ENCODE measurements at regions not wholly inside any gene's neighbourhood (a gene's known extent, or its start where the extent isn't known, plus 50 kb on each side); places are given as distances from the start of the nearest gene placed in this dataset.

DNA sequence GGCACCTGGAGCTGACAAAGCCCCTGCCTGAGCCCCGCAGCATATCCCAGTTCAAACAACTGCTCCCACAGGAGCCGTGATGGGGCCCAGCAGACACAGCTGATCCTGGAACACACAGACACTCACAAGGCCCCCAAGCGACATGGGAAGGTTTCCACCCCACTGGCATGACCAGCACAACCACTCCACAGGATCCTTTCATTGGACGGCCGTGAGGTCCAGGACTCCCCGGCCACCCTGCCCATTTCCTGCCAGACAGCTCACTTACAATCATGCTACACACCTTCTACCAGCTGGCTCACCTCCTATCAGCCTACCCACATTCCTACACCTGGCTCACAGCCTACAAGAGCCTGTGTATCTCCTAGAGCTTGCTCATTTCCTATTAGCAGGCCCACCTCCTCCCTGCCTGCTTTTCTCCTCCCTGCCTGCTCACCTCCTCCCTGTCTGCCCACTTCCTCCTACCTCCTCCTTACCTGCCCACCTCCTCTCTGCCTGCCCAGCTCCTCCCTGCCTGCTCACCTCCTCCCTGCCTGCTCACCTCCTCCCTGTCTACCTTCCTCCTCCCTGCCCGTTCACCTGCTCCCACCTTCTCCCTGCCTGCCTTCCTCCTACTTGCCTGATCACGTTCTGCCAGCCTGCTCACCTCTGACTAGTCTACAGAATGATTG is 73.9 kb downstream of the MATN1 start:
- no peaks in the 10 kb centered on the region for H3K27me3 ChIP-seq
- no peak overlapping the region for H3K4me3 ChIP-seq (ENCODE audit: low read depth, low read length)
- H3K36me3 ChIP-seq = no peaks in the 10 kb centered on the region
- H3K9me3 ChIP-seq = no peaks in the 10 kb centered on the region
- DNase-seq = no peak
- TF ChIP-seq CTCF (IDR thresholded peaks at IDR 0.05; ENCODE audit: low read depth, low read length) = no peak
- peaks cover 3% of the 10 kb centered on the region; the same call in 1 of the 2 replicates for H3K4me1 ChIP-seq

- Histone ChIP-seq H3K4me3 (ENCODE audit: low read depth, low read length) (no peak overlapping the region), H3K27me3 (no peaks in the 10 kb centered on the region), H3K4me1 (peaks cover 3% of the 10 kb centered on the region; the same call in 1 of the 2 replicates), H3K36me3 (no peaks in the 10 kb centered on the region), H3K9me3 (no peaks in the 10 kb centered on the region)
- DNase-seq = no peak
- no peak for TF ChIP-seq CTCF (IDR thresholded peaks at IDR 0.05; ENCODE audit: low read depth, low read length)
Measured at GRCh38 chr1:30648408-30649000, 74.9 kb downstream of the MATN1 start.

DNA sequence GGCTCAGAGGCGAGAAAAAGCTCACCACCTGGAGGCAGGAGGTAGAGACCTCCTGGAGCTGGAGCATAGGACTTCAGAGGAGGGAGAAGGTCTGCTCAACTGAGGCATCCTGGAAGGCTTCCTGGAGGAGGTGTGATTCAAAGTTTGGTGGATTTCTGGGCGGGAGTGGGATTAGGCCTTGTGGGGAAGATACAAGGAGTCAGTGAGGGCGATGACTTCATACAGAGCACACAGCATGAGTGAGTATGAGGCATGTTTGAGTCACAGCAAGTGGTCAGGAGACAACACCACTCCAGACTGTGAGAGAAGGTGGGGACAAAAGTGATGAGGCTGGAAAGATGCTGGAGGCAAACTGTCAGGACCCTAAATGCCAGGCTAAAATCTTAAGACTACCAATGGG is 77.6 kb downstream of the MATN1 start:
- H3K36me3 ChIP-seq = no peaks in the 10 kb centered on the region
- H3K4me1 ChIP-seq = no peaks in the 10 kb centered on the region
- no peaks in the 10 kb centered on the region for H3K27me3 ChIP-seq
- TF ChIP-seq CTCF (IDR thresholded peaks at IDR 0.05; ENCODE audit: low read depth, low read length) = no peak
- H3K9me3 ChIP-seq = no peaks in the 10 kb centered on the region
- DNase-seq = no peak
- no peak overlapping the region for H3K4me3 ChIP-seq (ENCODE audit: low read depth, low read length)

GRCh38 chr1:30642391-30643120 is 80.8 kb downstream of the MATN1 start:
- H3K27me3 ChIP-seq = no peaks in the 10 kb centered on the region
- no peaks in the 10 kb centered on the region for H3K9me3 ChIP-seq
- DNase-seq = no peak
- no peak for TF ChIP-seq CTCF (IDR thresholded peaks at IDR 0.05; ENCODE audit: low read depth, low read length)
- H3K36me3 ChIP-seq = no peaks in the 10 kb centered on the region
- no peaks in the 10 kb centered on the region for H3K4me1 ChIP-seq
- no peak overlapping the region for H3K4me3 ChIP-seq (ENCODE audit: low read depth, low read length)

- no peak for DNase-seq
- H3K4me3 ChIP-seq (ENCODE audit: low read depth, low read length) = no peak overlapping the region
- H3K27me3 ChIP-seq = no peaks in the 10 kb centered on the region
- TF ChIP-seq CTCF (IDR thresholded peaks at IDR 0.05; ENCODE audit: low read depth, low read length) = no peak
- H3K9me3 ChIP-seq = no peaks in the 10 kb centered on the region
- H3K4me1 ChIP-seq = no peaks in the 10 kb centered on the region
- H3K36me3 ChIP-seq = no peaks in the 10 kb centered on the region
Measured at GRCh38 chr1:30641572-30642353, 81.6 kb downstream of the MATN1 start.
